ENCODE measurements at regions not wholly inside any gene's neighbourhood (a gene's known extent, or its start where the extent isn't known, plus 50 kb on each side); places are given as distances from the start of the nearest gene placed in this dataset.

GRCh38 chr1:199723250-199723956, 304.1 kb upstream of the NR5A2 start:
- no peak for DNase-seq

DNA sequence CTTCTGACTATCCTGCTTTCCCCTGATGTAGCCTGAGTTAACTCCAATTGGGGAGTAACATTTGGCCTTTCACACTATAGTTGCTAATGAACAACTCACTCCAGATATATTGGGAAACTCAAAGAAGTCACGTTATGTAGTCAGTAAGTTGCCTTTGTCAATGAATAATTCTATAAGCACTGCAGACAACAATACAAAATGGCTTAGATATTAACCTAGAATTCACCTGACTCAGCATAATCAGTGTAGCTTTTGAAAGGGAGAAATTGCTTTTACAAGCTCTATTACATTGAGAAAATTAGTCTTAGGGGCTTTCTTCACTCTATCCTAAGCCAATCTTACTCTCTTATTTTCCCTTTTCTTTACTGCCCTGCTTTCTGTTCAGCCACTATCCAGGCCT, 303.5 kb upstream of the NR5A2 start:
- no peak for DNase-seq

DNA sequence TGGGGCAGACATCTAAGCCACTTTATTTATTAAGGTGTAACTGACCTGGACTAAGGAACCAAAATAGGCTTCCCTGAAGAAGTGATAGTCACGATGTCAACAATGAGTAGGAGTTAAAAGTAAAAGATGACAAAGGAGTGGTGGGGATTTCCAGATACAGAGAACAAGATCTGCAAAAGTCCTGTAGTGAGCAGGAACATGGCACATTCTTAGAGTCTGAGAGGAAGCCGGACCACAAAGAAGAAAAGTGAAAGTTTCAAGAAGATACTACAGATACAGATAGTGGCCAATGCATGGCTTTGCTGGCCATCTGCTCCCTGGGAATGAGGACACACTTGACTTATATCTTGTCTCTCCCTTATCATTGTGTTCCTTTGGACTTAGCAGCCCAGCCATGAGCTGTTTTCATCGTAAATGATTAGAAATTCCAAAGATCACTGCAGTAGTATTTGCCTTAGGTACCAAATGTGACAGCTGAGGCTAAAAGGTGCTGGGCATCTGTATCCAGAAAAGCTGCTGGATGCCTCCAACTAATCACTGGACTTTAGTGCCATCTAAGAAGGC, 302.4 kb upstream of the NR5A2 start:
- no peak for DNase-seq

DNA sequence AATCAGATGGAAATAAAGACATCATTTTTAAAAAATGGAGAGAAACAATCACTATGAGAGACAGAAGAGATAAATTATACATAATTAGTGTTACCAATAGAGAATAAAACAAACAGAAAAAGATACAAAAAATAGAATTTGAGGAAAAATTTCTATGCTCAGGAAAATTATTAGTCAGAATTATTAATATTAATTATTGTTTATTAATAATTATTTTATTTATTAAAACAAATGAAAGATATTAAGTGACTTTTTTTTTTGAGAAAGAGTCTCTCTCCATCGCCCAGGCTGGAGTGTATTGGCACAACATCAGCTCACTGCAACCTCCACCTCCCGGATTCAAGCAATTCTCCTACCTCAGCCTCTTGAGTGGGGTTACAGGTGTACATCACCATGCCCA, 299.8 kb upstream of the NR5A2 start:
- DNase-seq, result no peak

- no peak for DNase-seq
Observed at GRCh38 chr1:199728345-199728744, 299.2 kb upstream of the NR5A2 start.

- DNase-seq, result no peak
Observed at GRCh38 chr1:199733125-199733524, 294.4 kb upstream of the NR5A2 start.

- no peak for DNase-seq
Observed at GRCh38 chr1:199734186-199734585, 293.3 kb upstream of the NR5A2 start.

- no peak for DNase-seq
Observed at GRCh38 chr1:199735660-199736059, 291.9 kb upstream of the NR5A2 start.

GRCh38 chr1:199736646-199737045, 290.9 kb upstream of the NR5A2 start:
- no peak for DNase-seq

DNA sequence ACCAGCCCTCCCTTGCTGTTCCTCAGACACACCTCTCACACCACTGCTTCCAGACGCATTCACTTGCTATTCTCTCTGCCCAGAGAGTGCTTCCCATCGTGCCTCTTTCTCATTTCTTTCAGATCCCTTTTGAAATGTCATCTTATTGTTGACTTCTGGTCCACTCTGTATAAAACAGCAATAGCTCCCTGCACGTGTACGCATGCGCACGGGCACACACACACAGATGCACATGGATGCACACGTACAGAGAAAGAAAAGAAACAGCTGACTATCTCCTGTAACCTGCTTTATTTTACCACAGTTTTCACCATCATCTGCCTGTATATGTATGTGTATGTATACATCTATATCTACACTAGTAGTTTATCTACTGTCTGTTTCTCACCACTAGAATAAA, 285.9 kb upstream of the NR5A2 start:
- DNase-seq, result no peak

DNA sequence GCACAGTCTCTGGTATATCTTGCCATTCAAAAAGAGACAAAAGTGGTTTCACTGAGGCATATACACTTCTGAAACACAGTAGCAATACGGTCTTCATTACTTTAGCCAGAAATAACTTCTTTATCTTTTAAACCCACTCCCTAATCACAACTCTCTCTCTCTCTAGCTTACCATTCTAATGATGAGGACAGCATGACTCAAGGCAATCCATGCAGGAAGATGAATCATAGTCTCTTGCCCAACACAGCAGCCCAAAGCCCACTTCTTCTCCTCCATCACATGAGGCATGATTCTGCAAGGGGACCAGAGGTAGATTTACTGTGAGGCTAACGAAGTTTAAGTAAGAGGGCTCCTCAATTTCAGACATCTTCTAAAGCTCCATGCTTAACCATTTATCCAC, 285.0 kb upstream of the NR5A2 start:
- DNase-seq, result no peak

- no peak for DNase-seq
Observed at GRCh38 chr1:199743227-199743626, 284.3 kb upstream of the NR5A2 start.

DNA sequence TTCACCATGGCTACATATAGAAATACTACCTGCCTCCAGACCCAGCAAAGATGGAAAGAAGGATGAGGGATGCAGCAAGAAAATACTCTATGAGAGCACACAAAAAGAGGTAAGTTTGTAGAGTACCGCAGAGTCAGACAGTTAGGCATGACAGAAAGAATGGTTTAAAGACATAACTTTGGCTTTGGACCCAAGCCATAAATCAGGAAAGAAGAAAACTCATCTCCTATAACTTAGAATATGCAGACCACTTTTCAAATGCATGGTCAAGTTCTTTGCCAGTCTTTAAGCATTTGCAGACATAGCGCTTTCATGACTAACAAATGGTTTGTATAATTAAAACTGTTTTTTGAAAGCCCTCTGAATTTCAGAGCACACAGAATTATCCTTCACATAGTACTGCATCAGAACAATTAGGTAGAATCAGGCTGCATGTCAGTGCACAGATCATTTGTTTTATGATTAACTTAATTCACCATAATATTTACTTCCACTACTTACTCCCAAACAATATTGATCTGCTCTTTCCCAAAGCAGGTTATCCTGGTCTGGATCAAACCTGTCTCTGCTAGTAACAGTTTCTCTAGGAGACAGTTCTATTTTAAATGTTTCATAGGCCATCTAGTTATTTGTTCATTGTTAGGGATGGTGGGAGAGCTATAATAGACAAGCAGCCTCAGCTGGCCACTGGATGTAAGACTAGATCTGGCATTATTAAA, 280.7 kb upstream of the NR5A2 start:
- no peak for DNase-seq

DNA sequence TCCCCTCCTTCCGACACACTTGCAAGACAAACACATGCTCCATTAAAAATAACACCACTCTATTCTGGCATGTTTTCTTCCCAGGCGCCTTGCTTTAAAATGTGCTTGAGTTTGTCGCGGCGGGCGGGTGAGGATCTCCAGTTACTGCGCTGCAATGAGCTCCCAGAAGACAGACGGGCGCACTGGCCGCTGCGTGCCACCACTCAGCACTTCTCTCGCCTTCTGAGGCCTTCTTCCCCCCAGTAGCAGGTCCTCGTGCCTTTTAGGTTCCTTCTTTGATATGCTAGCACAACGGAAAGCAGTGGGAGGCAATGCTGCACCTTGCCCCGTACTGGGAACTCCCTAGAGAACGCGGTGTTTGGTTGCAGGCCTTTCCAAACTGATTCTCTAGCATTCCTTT, 279.5 kb upstream of the NR5A2 start:
- no peak for DNase-seq

DNA sequence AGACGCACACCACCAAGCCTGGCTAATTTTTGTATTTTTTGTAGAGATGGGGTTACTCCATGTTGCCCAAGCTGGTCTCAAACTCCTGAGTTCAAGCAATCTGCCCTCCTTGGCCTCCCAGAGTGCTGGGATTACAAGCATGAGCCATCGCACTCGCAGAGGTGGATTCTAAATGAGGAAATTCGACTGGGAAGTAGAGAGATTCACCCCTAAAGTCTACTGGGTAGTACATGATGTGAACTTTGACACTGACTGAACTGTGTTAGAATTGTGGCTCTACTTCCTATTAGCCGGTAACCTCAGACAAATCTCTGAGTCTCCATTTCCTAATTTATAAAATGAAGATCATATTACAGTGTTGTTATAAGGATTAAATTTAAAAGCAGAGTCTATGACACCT, 276.0 kb upstream of the NR5A2 start:
- DNase-seq, result no peak

DNA sequence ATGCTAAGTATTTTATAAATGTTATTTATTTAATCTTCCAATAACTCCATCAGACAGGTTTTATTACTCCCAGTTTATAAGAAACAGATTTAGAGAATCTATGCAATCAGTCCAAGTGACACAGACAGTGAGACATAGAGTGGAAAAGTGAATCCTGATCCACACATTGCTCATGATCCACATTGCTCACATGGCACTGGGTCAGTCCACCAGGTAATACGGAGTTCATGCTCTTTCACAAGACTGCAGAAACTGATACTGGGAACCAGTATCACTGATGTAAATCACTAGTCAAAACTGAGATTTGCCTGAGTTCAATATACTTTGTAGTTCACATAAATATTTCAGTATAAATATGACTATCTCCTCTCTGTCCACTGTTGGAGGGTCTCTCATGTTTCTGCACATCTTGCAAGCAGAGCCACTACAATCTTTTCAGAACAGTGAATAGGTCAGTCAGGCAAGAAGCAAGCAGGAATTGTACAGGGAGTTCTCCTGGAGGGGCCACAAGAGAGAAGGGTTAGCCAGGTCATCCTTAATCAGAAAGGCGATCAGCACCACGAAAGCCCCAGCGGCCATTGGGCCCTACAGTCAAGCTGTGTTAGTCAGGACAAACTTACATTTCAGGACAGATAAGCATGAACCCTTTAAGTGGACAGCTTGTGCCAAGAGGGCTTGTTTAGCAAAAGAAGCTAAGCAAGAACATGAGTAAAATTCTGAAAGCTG, 275.4 kb upstream of the NR5A2 start:
- no peak for DNase-seq

- no peak for DNase-seq
Observed at GRCh38 chr1:199752688-199753027, 274.9 kb upstream of the NR5A2 start.

DNA sequence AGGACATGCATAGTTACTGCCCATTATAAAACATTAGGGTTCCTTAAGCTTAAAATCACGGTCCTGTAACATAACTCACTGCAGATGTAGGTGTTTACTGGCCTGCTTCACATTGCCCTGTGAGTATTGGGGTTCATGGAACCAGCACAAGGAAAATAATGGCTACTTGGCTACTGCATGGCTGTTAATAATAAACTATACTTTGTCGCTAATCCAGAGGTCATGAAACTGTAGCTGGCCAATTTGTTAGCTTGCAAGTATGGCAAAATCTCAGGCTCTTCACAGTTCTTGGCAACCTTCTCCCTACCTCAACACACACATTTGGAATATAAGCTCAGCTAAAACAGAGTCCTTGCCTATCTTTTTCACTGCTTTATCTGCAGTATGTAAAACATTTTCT, 274.0 kb upstream of the NR5A2 start:
- no peak for DNase-seq

DNA sequence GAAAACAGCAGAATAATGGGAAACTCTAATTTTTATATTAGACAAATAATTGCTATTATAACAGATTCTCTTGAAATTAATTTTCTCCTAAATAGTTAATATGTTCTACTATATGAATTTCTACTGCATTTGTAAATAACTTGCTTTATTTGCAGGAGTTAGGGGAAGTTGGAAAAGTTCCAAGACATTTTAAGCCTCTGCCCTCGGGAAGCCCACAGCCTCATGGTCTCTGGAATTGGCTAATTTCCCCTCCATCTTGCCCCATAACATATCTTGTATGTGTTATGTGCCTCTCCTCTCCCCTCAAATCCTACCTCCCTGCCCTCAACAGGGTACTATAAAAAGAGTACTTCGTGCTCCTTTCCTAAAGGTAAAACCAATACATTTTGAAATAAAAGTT, 271.4 kb upstream of the NR5A2 start:
- no peak for DNase-seq

DNA sequence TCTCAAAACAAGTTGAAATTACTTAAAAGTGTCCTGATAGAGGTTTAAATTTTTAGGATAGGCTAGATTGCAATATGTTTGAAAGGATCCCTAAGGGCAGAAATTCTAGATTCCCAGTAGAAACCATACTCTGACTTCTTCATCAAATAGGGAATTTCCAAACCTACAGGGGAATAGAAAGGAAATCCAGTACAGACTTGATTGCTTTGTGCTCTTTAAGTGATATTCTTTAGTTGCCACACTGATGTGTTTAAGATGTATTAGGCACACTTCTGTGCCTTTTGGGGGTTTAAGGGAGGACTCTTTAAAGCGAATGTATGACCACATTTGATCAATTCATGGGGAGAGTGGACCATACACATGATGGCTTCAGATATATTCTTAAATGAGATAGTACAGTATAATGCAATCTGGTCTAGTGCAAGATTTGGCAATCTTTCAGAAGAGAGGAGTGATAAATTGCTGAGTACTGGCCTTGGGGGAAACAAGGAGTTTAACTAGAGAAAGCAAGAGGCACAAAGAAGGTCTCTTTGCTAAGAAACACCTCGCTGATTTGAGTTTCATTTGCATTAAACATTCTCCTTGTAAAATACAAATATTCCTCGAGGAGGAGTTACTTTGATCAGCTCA, 268.8 kb upstream of the NR5A2 start:
- no peak for DNase-seq

GRCh38 chr1:199759268-199759730, 268.2 kb upstream of the NR5A2 start:
- no peak for DNase-seq

- no peak for DNase-seq
Observed at GRCh38 chr1:199762572-199762971, 264.9 kb upstream of the NR5A2 start.

DNA sequence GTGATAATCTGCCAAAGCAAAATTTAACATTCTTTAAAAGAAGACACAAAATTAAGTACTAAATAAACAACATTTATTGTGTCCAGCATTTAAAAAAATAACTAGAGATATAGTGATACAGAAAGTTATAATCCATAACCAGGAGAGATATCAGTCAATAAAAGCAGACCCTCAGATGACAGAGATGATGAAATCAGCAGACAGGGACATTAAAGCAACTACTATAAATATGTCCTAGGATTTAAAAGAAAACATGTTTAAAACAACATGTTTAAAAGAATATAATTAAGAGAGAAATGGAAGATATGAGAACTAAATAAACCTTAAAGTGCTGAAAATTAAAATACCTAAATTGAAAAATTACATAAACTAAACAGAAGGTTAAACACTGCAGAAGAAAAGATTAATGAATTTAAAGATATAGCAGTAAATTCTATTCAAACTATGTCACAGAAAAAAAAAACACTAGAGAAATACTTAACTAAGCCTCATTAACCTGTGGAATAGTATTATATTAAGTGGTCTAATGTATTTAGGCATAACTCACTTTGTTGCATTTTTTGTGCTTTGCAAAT, 261.2 kb upstream of the NR5A2 start:
- DNase-seq, result no peak

Data from activated T-cell treated with anti-CD3 and anti-CD28 coated beads for 4 hours (primary cell).